RWPE1 (cell line): ENCODE measurements at regions not wholly inside any gene's neighbourhood (a gene's known extent, or its start where the extent isn't known, plus 50 kb on each side); places are given as distances from the start of the nearest gene placed in this dataset.

Experiments
- CTCF ChIA-PET: fragments of 350-600 bp; sonication (Branson Sonifier 250); formaldehyde crosslinking; extraction: SDS; loops from one replicate; lab custom pipeline; 2021; lab: Yijun Ruan, JAX
- POLR2A ChIA-PET: fragments of 400-600 bp; formaldehyde crosslinking; extraction: SDS; loops from one replicate; lab custom pipeline; 2020; ENCODE audit warnings: antibody characterized with exemption; ENCODE audit not compliant: low non-redundant PET; lab: Yijun Ruan, JAX
- DNase-seq: peaks from one replicate; pipeline ENCODE4 v3.0.0; 2012; ENCODE audit warnings: low spot score
- H3K27ac ChIP-seq: fragments of 450-650 bp; 2 replicates; pipeline ENCODE4 v1.5.1; 2017
- CTCF ChIP-seq: fragments of 450-650 bp; conservative IDR thresholded peaks from 2 replicates; pipeline ENCODE4 v1.5.1; 2017; ENCODE audit warnings: low read depth, mild to moderate bottlenecking

- ChIA-PET POLR2A (no interaction called here), CTCF (no interaction called here)
- no peak overlapping the region for H3K27ac ChIP-seq
- no peak for DNase-seq
- no peak for TF ChIP-seq CTCF
These were observed 848.3 kb upstream of the TSPY4 start for GRCh38 chrY:8488955-8489354.

GRCh38 chrY:8489880-8490630 lies 847.2 kb upstream of the TSPY4 start:
- POLR2A ChIA-PET, result no interaction called here
- CTCF ChIA-PET, result no interaction called here
- H3K27ac ChIP-seq, result no peak overlapping the region
- no peak for DNase-seq
- no peak for TF ChIP-seq CTCF

- POLR2A ChIA-PET, result no interaction called here
- no peak for DNase-seq
- CTCF ChIA-PET, result no interaction called here
- no peak for TF ChIP-seq CTCF
- H3K27ac ChIP-seq, result no peak overlapping the region
These were observed 842.9 kb upstream of the TSPY4 start for GRCh38 chrY:8494396-8494795.

- no peak overlapping the region for H3K27ac ChIP-seq
- ChIA-PET POLR2A (no interaction called here), CTCF (no interaction called here)
- DNase-seq, result no peak
- no peak for TF ChIP-seq CTCF
These were observed 842.0 kb upstream of the TSPY4 start for GRCh38 chrY:8495243-8495642.

- H3K27ac ChIP-seq, result no peak overlapping the region
- POLR2A ChIA-PET, result no interaction called here
- no peak for DNase-seq
- CTCF ChIA-PET, result no interaction called here
- no peak for TF ChIP-seq CTCF
These were observed 836.4 kb upstream of the TSPY4 start for GRCh38 chrY:8500888-8501287.

GRCh38 chrY:8533468-8533867 lies 803.8 kb upstream of the TSPY4 start:
- ChIA-PET POLR2A (no interaction called here), CTCF (no interaction called here)

More at GRCh38 chrY:8533468-8533867, 803.8 kb upstream of the TSPY4 start:
- H3K27ac ChIP-seq, result no peak overlapping the region
- no peak for DNase-seq
- no peak for TF ChIP-seq CTCF
